ENCODE measurements at regions not wholly inside any gene's neighbourhood (a gene's known extent, or its start where the extent isn't known, plus 50 kb on each side); places are given as distances from the start of the nearest gene placed in this dataset.

GRCh38 chr7:41448104-41448503, 254.8 kb downstream of the INHBA start:
- no peak for TF ChIP-seq CTCF (IDR thresholded peaks at IDR 0.05; ENCODE audit: borderline replicate concordance, control extremely low read depth, extremely low read depth, insufficient read depth, missing control alignments)
- in situ Hi-C loops (cut with MboI; ENCODE audit: low sequenced_read_pairs, unreplicated experiment) = no loop called here
- no peak for DNase-seq (ENCODE audit: low spot score)

- in situ Hi-C loops (cut with MboI; ENCODE audit: low sequenced_read_pairs, unreplicated experiment) = no loop called here
- DNase-seq (ENCODE audit: low spot score) = no peak
- no peak for TF ChIP-seq CTCF (IDR thresholded peaks at IDR 0.05; ENCODE audit: borderline replicate concordance, control extremely low read depth, extremely low read depth, insufficient read depth, missing control alignments)
Observed at GRCh38 chr7:41447450-41448042, 255.3 kb downstream of the INHBA start.

GRCh38 chr7:41446606-41447449, 256.1 kb downstream of the INHBA start:
- in situ Hi-C loops (cut with MboI; ENCODE audit: low sequenced_read_pairs, unreplicated experiment) = no loop called here
- no peak for DNase-seq (ENCODE audit: low spot score)
- no peak for TF ChIP-seq CTCF (IDR thresholded peaks at IDR 0.05; ENCODE audit: borderline replicate concordance, control extremely low read depth, extremely low read depth, insufficient read depth, missing control alignments)

GRCh38 chr7:41445946-41446345, 256.9 kb downstream of the INHBA start:
- DNase-seq (ENCODE audit: low spot score) = no peak
- in situ Hi-C loops (cut with MboI; ENCODE audit: low sequenced_read_pairs, unreplicated experiment) = no loop called here
- TF ChIP-seq CTCF (IDR thresholded peaks at IDR 0.05; ENCODE audit: borderline replicate concordance, control extremely low read depth, extremely low read depth, insufficient read depth, missing control alignments) = no peak

- in situ Hi-C loops (cut with MboI; ENCODE audit: low sequenced_read_pairs, unreplicated experiment) = no loop called here
- no peak for TF ChIP-seq CTCF (IDR thresholded peaks at IDR 0.05; ENCODE audit: borderline replicate concordance, control extremely low read depth, extremely low read depth, insufficient read depth, missing control alignments)
- DNase-seq (ENCODE audit: low spot score) = no peak
Observed at GRCh38 chr7:41445432-41445831, 257.5 kb downstream of the INHBA start.

GRCh38 chr7:41439515-41439879, 263.4 kb downstream of the INHBA start:
- DNase-seq (ENCODE audit: low spot score) = no peak
- TF ChIP-seq CTCF (IDR thresholded peaks at IDR 0.05; ENCODE audit: borderline replicate concordance, control extremely low read depth, extremely low read depth, insufficient read depth, missing control alignments) = no peak
- in situ Hi-C loops (cut with MboI; ENCODE audit: low sequenced_read_pairs, unreplicated experiment) = no loop called here

Measured in GM13976 (cell line).